Breast epithelium (tissue), 4 donors: ENCODE measurements at regions not wholly inside any gene's neighbourhood (a gene's known extent, or its start where the extent isn't known, plus 50 kb on each side); places are given as distances from the start of the nearest gene placed in this dataset.
A peak's percentile ranks its signal among the peaks of the same experiment; 100 is the strongest.

Experiments used
- DNase-seq, 2 donors: peaks; one replicate each; pipeline ENCODE4 v3.0.0-alpha.2; 2019; ENCODE audit warnings: low spot score in 2 of 2
- H3K27ac ChIP-seq, 2 donors: fragments of 200-600 bp; sonication (generic) in 1 of 2; one replicate each; pipeline ENCODE4 v1.5.1; 2016 to 2019; ENCODE audit warnings: mild to moderate bottlenecking in 1 of 2
- H3K27me3 ChIP-seq, 2 donors: fragments of 200-600 bp; sonication (generic) in 1 of 2; one replicate each; pipeline versions ENCODE4 v1.5.1 to v1.6.0; 2017 to 2019; ENCODE audit warnings: control low read depth in 1 of 2, mild to moderate bottlenecking in 1 of 2
- H3K36me3 ChIP-seq: fragments of 200-600 bp; one replicate; pipeline ENCODE4 v1.5.1; 2019
- H3K4me1 ChIP-seq, 2 donors: fragments of 200-600 bp; sonication (generic); one replicate each; pipeline ENCODE4 v1.5.1; 2016 to 2019; ENCODE audit warnings: control low read depth in 1 of 2
- H3K4me3 ChIP-seq, 3 donors: fragments of 200-600 bp; sonication (generic); 1 replicate in 2 of 3; 2 replicates in 1 of 3; pipeline ENCODE4 v1.5.1; 2016 to 2019; ENCODE audit warnings: mild to moderate bottlenecking in 3 of 3, moderate library complexity in 2 of 3
- H3K9me3 ChIP-seq, 2 donors: fragments of 200-600 bp; sonication (generic) in 1 of 2; one replicate each; pipeline ENCODE4 v1.5.1; 2016 to 2019; ENCODE audit warnings: control low read depth in 1 of 2
- POLR2A ChIP-seq: fragments of 450-650 bp; IDR thresholded peaks from one replicate; pipeline ENCODE4 v1.6.1; 2016; ENCODE audit warnings: antibody characterized with exemption, mild to moderate bottlenecking, moderate library complexity
- POLR2AphosphoS5 ChIP-seq, 3 donors: sonication (generic); formaldehyde crosslinking; IDR thresholded peaks; one replicate each; pipeline ENCODE4 v1.6.1; 2017; ENCODE audit warnings: antibody characterized with exemption in 3 of 3
- intact Hi-C: fragments of 100-400 bp; cut with DNase I; formaldehyde crosslinking; loops from one replicate; pipeline ENCODE4 v1.15.1; 2023; ENCODE audit warnings: low total_unique reads
- TF ChIP-seq, protein P1 (sequence below), 3 donors: fragments of 450-650 bp; IDR thresholded peaks; one replicate each; pipeline ENCODE4 v1.5.1; 2016 to 2017; ENCODE audit warnings: antibody characterized with exemption in 3 of 3, mild to moderate bottlenecking in 3 of 3, moderate library complexity in 3 of 3

DNA sequence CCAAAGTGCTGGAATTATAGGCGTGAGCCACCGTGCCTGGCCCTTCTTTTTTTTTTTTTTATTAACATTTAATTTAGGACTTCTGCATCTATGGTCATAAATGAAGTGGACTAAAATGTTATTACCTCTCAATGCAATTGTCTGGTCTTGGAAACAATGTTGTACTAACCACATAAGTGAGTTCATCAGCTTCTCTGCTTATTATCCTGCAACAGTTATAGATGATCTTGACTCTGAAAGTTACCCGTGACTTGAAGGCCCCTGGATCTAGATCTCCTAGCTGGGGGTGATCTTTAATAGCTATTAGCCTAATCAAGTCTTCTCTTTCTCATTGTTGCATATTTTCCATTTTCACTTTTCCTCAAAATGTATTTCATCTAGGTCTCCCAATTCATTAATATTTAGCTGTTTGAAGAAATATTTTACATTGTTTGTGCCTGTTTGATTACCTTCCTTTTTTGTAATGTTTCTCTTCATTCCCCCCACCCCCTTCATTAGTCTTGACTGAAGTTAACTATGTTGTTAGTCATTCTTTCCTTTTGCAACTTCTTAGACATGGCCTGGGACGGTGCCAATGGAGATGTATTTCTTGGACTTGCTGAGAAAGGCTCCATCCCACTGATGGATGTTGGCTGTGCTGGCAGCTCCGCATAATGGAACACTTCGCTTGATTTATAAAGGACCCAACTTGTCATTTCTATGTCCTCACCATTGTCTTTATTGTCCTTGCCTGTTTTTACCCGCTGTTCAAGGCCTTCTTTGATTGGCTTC, 141.6 kb upstream of the RIOK3 start:
- Histone ChIP-seq H3K36me3 (no peaks in the 10 kb centered on the region), H3K27me3 (no peaks in the 10 kb centered on the region), H3K9me3 (no peaks in the 10 kb centered on the region), H3K4me3 (no peak overlapping the region), H3K27ac (peak overlapping the region in 1 of 2 donors; percentile 48), H3K4me1 (no peaks in the 10 kb centered on the region)
- intact Hi-C loops: no loop called here
- TF ChIP-seq POLR2A: no peak
- no peak for TF ChIP-seq POLR2AphosphoS5 (IDR thresholded peaks at IDR 0.05)
- TF ChIP-seq, protein P1, sequence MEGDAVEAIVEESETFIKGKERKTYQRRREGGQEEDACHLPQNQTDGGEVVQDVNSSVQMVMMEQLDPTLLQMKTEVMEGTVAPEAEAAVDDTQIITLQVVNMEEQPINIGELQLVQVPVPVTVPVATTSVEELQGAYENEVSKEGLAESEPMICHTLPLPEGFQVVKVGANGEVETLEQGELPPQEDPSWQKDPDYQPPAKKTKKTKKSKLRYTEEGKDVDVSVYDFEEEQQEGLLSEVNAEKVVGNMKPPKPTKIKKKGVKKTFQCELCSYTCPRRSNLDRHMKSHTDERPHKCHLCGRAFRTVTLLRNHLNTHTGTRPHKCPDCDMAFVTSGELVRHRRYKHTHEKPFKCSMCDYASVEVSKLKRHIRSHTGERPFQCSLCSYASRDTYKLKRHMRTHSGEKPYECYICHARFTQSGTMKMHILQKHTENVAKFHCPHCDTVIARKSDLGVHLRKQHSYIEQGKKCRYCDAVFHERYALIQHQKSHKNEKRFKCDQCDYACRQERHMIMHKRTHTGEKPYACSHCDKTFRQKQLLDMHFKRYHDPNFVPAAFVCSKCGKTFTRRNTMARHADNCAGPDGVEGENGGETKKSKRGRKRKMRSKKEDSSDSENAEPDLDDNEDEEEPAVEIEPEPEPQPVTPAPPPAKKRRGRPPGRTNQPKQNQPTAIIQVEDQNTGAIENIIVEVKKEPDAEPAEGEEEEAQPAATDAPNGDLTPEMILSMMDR (IDR thresholded peaks at IDR 0.05): no peak
- DNase-seq: no peak

DNA sequence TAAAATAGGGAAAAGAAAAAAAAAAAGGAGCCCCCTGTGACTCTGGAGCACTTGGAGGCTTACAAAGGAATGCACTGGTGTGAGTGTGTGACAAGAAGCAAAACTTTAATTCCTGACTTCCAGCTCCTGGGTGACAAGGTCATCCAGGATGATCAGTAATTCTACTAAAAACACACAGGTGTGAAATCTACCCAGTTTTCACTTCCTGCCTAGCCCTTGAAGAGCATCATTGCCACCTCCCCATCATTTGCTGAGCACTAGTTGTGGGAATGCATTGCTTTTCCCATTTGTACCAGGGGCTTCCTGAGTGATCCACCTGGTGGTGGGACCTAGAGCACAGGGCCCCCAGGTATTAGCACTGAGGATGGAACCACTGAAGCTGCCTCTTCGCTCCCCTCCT, 139.7 kb upstream of the RIOK3 start:
- TF ChIP-seq POLR2A: no peak
- TF ChIP-seq, protein P1 (IDR thresholded peaks at IDR 0.05): no peak
- no peak for TF ChIP-seq POLR2AphosphoS5 (IDR thresholded peaks at IDR 0.05)
- Histone ChIP-seq H3K4me3 (no peak overlapping the region), H3K9me3 (no peaks in the 10 kb centered on the region), H3K27me3 (no peaks in the 10 kb centered on the region), H3K4me1 (no peaks in the 10 kb centered on the region), H3K27ac (no peak overlapping the region), H3K36me3 (no peaks in the 10 kb centered on the region)
- no peak for DNase-seq
- intact Hi-C loops: no loop called here

DNA sequence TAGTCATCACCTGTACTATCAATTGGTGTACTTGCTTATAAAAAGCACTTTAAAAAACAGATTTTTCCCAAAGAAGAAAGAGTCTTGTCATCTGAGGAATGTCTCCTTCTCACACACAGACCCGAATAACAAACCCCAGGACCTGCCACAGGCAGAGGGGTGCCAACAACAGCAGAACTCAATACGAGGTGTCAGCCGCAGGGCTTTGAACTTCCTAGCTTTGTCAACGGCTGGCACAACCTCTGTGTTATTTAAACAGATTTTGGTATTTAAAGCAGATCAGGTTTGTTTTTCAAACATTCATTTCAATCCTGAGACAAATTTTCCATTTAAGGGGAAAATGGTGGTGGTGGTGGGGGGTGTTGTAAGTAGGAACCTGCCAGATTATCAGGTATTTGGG, 138.4 kb upstream of the RIOK3 start:
- DNase-seq: no peak
- Histone ChIP-seq H3K27me3 (no peaks in the 10 kb centered on the region), H3K4me1 (no peaks in the 10 kb centered on the region), H3K27ac (no peak overlapping the region), H3K4me3 (no peak overlapping the region), H3K36me3 (no peaks in the 10 kb centered on the region), H3K9me3 (no peaks in the 10 kb centered on the region)
- TF ChIP-seq, protein P1 (IDR thresholded peaks at IDR 0.05): no peak
- no peak for TF ChIP-seq POLR2AphosphoS5 (IDR thresholded peaks at IDR 0.05)
- no peak for TF ChIP-seq POLR2A
- intact Hi-C loops: no loop called here

DNA sequence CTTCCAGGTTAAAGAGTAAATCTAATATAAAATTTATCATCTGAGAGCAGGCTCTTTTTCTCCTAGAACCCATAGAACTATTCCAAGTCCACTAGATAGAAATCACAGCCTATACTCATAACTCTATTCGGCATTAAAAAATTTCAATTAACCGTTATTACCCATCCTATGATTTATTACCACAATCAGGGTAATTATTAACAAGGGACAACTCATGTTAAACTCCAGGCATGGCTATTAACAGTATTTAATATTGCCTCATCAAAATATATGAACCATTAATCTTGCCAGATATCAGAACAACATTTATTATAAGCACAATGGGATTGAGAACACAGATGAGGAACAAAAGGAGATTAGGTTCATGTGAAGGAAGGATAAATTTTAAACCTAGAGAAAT, 136.8 kb upstream of the RIOK3 start:
- no peak for DNase-seq
- Histone ChIP-seq H3K27me3 (no peaks in the 10 kb centered on the region), H3K9me3 (no peaks in the 10 kb centered on the region), H3K27ac (no peak overlapping the region), H3K36me3 (no peaks in the 10 kb centered on the region), H3K4me3 (no peak overlapping the region), H3K4me1 (no peaks in the 10 kb centered on the region)
- intact Hi-C loops: no loop called here
- TF ChIP-seq POLR2A (no peak), POLR2AphosphoS5 (IDR thresholded peaks at IDR 0.05) (no peak)
- TF ChIP-seq, protein P1 (IDR thresholded peaks at IDR 0.05): no peak

DNA sequence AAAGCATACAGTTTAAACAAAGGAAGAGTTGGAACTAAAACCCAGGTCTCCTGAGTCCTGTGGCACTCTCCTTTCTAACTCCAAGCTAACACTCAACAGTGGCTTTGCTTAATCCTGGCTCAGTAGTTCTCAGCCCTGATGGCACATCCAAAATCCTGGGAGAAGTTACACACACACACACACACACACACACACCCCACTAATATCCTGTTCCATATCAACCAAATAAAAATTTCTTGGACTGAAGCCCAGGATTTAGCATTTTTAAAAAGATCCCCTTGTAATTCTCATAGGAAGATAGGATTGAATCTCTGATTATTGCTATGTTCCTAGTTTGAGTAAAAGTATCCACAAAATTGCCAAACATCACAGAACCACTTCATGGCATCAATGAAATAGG, 136.1 kb upstream of the RIOK3 start:
- DNase-seq: no peak
- Histone ChIP-seq H3K36me3 (no peaks in the 10 kb centered on the region), H3K4me3 (no peak overlapping the region), H3K9me3 (no peaks in the 10 kb centered on the region), H3K4me1 (no peaks in the 10 kb centered on the region), H3K27me3 (no peaks in the 10 kb centered on the region), H3K27ac (no peak overlapping the region)
- intact Hi-C loops: no loop called here
- TF ChIP-seq POLR2A (no peak), POLR2AphosphoS5 (IDR thresholded peaks at IDR 0.05) (no peak)
- TF ChIP-seq, protein P1 (IDR thresholded peaks at IDR 0.05): no peak
